Activated T-helper 17 cell treated with anti-CD3 and anti-CD28 coated beads, Interleukin-2, amount 50 U/mL, for 72 hours (primary cell): ENCODE measurements at regions not wholly inside any gene's neighbourhood (a gene's known extent, or its start where the extent isn't known, plus 50 kb on each side); places are given as distances from the start of the nearest gene placed in this dataset.
A peak's percentile ranks its signal among the peaks of the same experiment; 100 is the strongest.

Experiments used
- ATAC-seq: fragments of 150-1000 bp; cut with Tn5 transposase; replicated peaks from 2 replicates; pipeline ENCODE4 v1.10.0; 2021; ENCODE audit warnings: mild to moderate bottlenecking, moderate library complexity
- H3K27ac Mint-ChIP-seq: one replicate; pipeline ENCODE4 v1.8.0; 2022; ENCODE audit warnings: mixed read lengths
- H3K27me3 Mint-ChIP-seq: one replicate; pipeline ENCODE4 v1.8.0; 2022; ENCODE audit warnings: mixed read lengths
- H3K36me3 Mint-ChIP-seq: one replicate; pipeline ENCODE4 v1.8.0; 2022; ENCODE audit warnings: low read depth, mild to moderate bottlenecking, mixed read lengths
- H3K4me1 Mint-ChIP-seq: one replicate; pipeline ENCODE4 v1.8.0; 2022; ENCODE audit warnings: mixed read lengths
- H3K4me3 Mint-ChIP-seq: one replicate; pipeline ENCODE4 v1.8.0; 2022; ENCODE audit warnings: mild to moderate bottlenecking, mixed read lengths
- H3K9me3 Mint-ChIP-seq: one replicate; pipeline ENCODE4 v1.8.0; 2022; ENCODE audit warnings: mixed read lengths

DNA sequence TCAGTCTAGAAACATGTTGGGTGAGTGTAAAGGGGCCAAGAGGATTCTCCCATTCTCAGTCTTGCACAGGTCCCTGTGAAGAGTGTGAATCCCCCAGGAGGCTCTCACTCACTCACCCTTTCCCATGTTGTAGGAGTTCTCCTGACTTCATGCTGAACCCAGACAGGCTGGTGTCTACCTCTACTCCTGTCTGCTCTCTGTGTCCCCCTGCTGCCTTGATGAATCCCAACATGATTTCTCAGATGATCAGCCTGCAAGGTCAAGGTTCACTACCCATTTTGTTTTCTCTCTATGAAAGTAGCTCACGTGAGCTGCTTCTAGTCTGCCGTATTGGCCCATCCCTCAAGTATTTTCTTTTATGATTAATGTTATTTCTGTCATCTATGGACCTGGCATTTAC is 500.6 kb downstream of the ETS1 start:
- ATAC-seq: no peak
- Mint-ChIP-seq H3K4me1 (peaks cover 5% of the 10 kb centered on the region), H3K4me3 (no peak overlapping the region), H3K27me3 (no peaks in the 10 kb centered on the region), H3K36me3 (no peaks in the 10 kb centered on the region), H3K27ac (no peak overlapping the region), H3K9me3 (peaks cover 14% of the 10 kb centered on the region)

DNA sequence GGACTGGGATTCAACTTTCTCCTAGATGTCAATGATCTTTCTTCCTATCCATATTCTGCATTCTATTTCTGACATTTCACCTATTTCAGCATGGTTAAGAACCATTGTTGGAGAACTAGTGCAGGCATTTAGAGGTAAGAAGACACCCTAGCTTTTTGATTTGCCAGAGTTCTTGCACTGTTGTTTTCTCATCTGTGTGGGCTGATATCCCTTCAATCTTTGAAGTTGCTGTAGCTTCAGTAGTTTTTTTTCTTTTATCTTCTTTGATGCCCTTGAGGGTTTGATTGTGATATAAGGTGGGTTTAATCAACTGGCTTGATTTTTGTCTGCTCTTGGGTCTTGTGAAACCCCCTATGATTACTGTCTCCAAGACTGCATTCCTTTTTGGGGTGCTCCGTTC is 502.1 kb downstream of the ETS1 start:
- no peaks in the 10 kb centered on the region for H3K36me3 Mint-ChIP-seq
- H3K4me1 Mint-ChIP-seq: peaks cover 7% of the 10 kb centered on the region
- H3K27ac Mint-ChIP-seq: no peak overlapping the region
- no peaks in the 10 kb centered on the region for H3K27me3 Mint-ChIP-seq
- peaks cover 11% of the 10 kb centered on the region for H3K9me3 Mint-ChIP-seq
- no peak for ATAC-seq
- peak overlapping the region; percentile 35 for H3K4me3 Mint-ChIP-seq

DNA sequence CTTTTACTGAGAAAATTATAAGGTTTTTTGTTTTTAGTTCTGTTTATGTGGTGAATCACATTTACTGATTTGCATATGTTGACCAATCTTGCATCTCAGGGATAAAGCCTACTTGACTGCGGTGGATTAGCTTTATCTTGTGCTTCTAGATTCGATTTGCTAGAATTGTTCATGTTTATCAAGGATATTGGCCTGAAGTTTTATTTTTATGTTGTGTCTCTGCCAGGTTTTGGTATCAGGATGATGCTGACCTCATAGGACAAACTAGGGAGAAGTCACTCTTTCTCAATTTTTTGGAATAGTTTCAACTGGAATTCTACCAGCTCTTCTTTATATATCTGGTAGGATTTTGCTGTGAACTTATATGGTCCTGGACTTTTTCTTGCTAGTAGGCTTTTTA is 504.8 kb downstream of the ETS1 start:
- Mint-ChIP-seq H3K4me3 (no peak overlapping the region), H3K4me1 (peaks cover 10% of the 10 kb centered on the region), H3K36me3 (no peaks in the 10 kb centered on the region), H3K9me3 (peaks cover 4% of the 10 kb centered on the region), H3K27ac (no peak overlapping the region), H3K27me3 (no peaks in the 10 kb centered on the region)
- ATAC-seq: no peak

DNA sequence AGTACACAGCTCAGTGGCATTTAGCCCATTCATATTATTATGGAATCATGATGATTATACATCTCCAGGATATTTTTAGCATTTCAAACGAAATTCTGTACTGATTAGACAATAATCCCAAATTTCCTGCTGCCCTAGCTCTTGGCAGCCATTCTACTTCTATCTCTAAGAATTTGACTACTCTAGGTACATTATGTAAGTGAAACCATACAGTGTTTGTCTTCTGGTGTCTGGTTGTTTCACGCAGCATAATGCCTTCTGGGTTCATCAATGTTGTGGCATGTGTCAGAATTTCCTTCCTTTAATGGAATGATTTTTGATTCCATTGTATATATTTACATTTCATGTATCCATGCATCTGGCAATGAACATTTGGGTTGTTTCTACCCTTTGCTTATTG is 517.7 kb downstream of the ETS1 start:
- H3K9me3 Mint-ChIP-seq: no peaks in the 10 kb centered on the region
- no peak for ATAC-seq
- no peaks in the 10 kb centered on the region for H3K27me3 Mint-ChIP-seq
- no peaks in the 10 kb centered on the region for H3K36me3 Mint-ChIP-seq
- H3K27ac Mint-ChIP-seq: no peak overlapping the region
- no peak overlapping the region for H3K4me3 Mint-ChIP-seq
- no peaks in the 10 kb centered on the region for H3K4me1 Mint-ChIP-seq

DNA sequence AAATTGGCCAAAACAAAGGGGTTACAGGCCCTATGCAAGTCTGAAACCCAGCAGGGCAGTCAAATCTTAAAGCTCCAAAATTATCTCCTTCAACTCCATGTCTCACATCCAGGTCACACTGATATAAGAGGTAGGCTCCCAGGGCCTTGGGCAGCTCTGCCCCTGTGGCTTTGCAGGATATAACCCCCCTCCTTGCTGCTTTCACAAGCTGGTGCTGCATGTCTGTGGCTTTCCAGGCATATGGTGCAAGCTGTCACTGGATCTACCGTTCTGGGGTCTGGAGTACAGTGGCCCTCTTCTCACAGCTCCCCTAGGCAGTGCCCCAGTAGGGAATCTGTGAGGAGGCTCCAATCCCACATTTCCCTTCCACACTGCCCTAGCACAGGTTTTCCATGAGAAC is 519.6 kb downstream of the ETS1 start:
- Mint-ChIP-seq H3K36me3 (no peaks in the 10 kb centered on the region), H3K4me1 (no peaks in the 10 kb centered on the region), H3K27me3 (no peaks in the 10 kb centered on the region), H3K9me3 (no peaks in the 10 kb centered on the region), H3K27ac (no peak overlapping the region), H3K4me3 (no peak overlapping the region)
- no peak for ATAC-seq

DNA sequence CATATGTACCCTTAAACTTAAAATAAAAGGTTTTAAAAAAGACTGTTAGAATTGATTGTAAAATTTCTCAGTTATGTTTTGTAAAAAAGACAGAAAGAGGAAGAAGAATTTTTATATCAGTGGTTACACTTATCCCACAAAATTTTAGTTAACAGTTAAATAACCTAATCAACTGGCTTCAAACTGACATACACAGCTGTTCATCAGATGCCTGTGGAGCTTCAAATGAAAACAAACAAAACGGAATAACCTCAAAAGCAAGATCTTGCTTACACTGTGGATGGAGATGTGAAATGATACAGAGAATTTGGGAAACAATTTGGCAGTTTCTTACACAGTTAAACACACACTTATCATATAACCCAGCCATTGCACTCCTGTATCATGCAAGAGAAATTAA is 521.0 kb downstream of the ETS1 start:
- ATAC-seq: no peak
- H3K27ac Mint-ChIP-seq: no peak overlapping the region
- no peaks in the 10 kb centered on the region for H3K36me3 Mint-ChIP-seq
- H3K27me3 Mint-ChIP-seq: no peaks in the 10 kb centered on the region
- H3K4me3 Mint-ChIP-seq: no peak overlapping the region
- H3K4me1 Mint-ChIP-seq: no peaks in the 10 kb centered on the region
- H3K9me3 Mint-ChIP-seq: no peaks in the 10 kb centered on the region

DNA sequence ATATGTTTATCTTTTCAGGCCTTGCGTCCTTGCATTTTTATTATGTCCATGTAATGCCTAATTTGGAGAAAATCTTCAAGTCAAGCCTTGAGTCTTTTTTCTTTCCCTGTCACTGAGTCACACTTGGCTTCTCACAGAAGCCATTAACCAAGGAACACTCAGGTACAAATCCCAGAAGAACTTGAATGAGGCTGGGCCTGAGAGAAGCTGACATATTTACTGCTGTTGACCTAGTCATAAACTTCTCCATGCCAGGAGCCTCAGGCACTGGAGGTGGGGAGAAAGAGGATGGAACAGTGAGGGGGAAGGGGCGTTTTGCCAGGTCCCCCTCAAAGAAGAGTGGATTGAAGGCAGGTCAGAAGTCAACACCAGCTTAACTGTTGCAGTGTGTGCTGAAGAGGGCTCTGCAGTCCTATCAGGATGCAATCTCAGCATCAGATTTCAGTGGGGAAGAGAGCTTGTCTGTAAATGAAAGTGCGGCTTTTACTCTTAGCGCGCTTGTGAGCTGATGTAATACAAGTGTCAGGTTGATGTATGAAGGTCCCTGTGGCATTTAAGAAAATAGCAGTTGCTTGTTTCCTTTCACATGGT is 526.0 kb downstream of the ETS1 start:
- no peak for ATAC-seq
- H3K4me3 Mint-ChIP-seq: no peak overlapping the region
- H3K9me3 Mint-ChIP-seq: no peaks in the 10 kb centered on the region
- H3K27ac Mint-ChIP-seq: no peak overlapping the region
- no peaks in the 10 kb centered on the region for H3K36me3 Mint-ChIP-seq
- no peaks in the 10 kb centered on the region for H3K27me3 Mint-ChIP-seq
- H3K4me1 Mint-ChIP-seq: peaks cover 7% of the 10 kb centered on the region

DNA sequence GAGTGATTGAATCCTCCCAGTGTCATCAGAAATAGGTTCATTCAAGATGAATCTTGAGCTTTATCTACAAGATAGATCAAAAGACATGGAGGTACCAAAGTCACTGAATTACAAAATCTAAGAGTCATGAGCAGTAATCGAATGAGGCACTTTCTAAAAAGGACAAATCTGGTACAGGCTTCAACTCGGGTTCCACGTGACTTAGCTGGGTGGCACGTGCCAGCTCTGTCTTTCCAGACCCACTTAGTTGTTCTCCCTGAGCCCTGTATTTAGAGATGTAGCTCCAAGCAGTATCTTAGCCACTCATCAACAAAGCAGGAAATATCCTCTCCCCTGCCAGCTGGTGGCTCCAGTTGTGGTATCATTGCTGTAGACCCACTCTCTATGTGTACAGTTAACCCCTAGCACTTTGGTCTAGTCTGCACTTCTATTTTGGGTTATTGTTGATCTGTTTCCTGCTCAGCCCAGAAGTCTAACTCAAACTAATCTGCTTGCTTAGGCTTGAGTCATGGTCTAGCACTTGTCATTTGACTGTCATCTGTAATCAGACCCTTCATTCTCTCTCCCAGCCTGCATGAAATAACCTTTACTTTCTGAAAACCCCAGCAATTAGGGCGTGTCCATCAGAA is 528.7 kb downstream of the ETS1 start:
- Mint-ChIP-seq H3K4me3 (no peak overlapping the region), H3K9me3 (no peaks in the 10 kb centered on the region), H3K4me1 (peaks cover 15% of the 10 kb centered on the region), H3K27ac (no peak overlapping the region), H3K36me3 (no peaks in the 10 kb centered on the region), H3K27me3 (no peaks in the 10 kb centered on the region)
- ATAC-seq: peak; percentile 68

DNA sequence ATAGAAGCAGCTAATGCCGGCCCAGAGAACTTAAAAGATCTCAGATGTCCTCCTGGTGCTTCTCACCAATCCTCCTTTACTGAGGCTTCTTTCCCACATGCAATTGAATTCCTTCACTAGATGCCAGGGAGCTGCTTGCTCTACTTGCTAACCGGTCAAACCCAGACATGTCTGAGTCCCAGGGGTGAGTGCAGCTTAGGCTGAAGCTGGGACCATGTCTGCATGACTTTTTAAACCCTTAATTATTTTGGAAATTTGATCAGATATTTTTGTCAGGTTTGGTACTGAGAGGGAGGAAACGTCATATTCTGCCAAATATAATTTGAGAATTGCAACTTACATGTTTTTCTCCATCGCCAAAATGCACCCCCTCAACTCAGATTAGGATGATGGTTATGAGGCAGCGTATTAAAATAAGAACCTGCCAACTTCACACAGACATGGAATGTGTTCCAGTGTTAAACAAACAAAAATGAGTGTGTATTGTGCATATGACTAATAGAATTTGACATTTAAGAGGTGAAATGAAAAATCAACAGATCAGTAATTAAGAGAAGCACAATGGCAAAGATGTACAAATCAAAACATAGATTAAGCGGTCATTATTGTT is 529.5 kb downstream of the ETS1 start:
- H3K27me3 Mint-ChIP-seq: no peaks in the 10 kb centered on the region

DNA sequence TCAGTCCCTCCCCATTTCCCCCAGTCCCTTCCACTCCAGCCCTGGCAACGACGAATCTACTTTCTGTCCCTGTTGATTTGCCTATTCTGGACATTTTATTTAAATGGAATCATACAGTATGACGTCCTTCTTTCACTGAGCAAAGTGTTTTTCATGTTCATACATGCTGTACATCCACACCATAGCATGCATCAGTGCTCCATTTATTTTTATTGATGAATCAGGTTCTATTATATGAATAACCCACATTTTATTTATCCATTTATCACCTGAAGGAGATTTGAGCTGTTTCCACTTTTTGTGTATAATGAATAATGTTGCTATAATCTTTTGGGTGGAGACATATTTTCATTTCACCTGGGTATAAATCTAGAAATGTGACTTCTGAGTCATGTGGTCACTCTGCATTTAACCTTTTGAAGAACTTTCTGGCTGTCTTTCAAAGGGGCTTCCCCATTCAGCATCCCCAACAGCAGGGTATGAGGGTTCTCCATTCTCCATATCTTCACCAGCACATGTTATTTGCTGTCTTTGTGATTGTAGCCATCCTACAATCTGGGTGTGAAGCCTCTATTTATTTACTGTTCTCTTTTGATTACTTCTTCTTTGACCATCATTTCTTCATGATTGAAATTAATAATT is 531.7 kb downstream of the ETS1 start:
- no peaks in the 10 kb centered on the region for H3K27me3 Mint-ChIP-seq
- no peak for ATAC-seq

More for the DNA sequence above, 529.5 kb downstream of the ETS1 start:
- Mint-ChIP-seq H3K36me3 (no peaks in the 10 kb centered on the region), H3K9me3 (peaks cover 3% of the 10 kb centered on the region), H3K4me3 (no peak overlapping the region), H3K4me1 (peaks cover 23% of the 10 kb centered on the region), H3K27ac (peak overlapping the region; percentile 9)
- no peak for ATAC-seq

DNA sequence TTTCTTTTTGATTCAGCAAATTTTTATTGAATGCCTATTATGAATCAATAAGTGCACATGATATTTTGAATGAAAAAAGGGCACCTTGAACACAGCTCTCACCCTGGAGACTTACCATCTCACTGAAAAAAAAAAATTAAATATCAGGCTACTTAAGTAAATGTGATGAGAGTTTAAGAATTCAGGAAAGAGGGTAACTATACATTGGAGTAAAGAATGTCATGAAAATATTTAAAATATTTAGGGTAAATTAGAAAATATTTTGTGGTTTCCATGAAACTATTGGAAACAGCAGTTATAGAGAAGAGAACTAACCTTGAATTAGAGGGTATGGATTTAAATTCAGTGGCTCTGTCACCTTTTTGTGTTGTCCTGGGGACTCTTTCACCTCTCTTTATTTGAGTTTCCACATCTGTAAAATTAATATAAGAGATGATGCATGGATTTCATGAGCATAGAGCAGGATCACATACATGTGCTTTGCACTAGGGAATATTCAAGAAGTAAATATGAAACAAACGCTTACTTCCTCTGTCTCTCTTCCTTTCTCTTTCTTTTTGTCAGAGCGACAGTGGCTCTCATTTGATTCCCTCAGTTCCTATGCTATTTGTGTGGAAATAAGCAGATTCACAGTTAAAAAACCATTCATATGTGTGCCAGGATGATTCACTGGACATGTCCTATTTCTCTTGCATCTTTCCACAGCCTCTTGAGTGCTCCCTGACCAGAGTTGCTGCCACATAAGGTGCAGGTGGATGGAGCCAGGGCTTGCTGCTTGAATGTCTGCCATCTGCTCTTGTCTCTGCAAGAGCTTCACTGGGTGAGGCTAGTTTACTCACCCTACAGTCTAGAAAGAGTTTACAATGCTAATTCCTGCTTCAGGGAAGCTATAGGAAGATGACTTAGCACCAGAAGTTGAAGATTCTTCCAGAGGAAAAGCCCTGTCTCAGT is 533.1 kb downstream of the ETS1 start:
- H3K27me3 Mint-ChIP-seq: no peaks in the 10 kb centered on the region
- peaks cover 7% of the 10 kb centered on the region for H3K9me3 Mint-ChIP-seq
- H3K4me3 Mint-ChIP-seq: peak overlapping the region; percentile 86
- H3K36me3 Mint-ChIP-seq: no peaks in the 10 kb centered on the region
- H3K4me1 Mint-ChIP-seq: peaks cover 41% of the 10 kb centered on the region
- H3K27ac Mint-ChIP-seq: peak overlapping the region; percentile 94
- peak; percentile 29 for ATAC-seq

More for the DNA sequence above, 531.7 kb downstream of the ETS1 start:
- Mint-ChIP-seq H3K9me3 (peaks cover 7% of the 10 kb centered on the region), H3K27ac (no peak overlapping the region), H3K4me3 (peak overlapping the region; percentile 37), H3K36me3 (no peaks in the 10 kb centered on the region), H3K4me1 (peaks cover 39% of the 10 kb centered on the region)

DNA sequence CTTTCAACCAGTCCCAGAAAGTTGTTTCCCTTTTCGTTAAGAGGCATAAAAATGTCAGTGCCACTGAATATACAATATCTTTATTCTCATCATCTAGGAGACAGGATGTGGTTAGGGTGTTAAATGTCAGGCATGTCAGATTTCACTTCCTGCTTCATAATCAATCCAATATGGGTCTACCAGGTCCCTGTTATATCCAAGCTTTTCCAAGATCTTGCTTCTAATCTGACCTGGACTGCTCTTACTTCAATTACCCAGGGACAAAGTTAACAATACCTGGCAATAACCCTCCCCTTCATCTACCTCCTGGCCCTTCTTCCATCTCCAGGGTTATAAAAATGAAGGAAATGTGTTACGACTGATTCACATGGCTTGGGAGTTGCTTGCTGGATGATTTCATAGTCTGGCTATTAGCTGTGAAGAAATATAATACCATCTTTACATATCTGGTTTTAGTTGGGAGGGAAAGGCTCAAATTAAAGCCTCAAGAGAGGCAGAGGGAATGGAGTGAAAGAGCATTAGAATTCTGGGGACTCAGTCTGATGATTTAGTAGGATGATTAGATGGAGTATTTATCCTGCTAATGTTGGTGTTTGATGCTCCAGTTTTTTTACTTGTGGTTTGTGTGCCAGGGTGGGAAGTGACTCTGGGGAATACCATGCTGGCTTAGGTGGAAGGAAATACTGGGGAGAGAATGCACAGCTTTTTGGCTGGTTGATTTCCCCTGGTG is 534.3 kb downstream of the ETS1 start:
- no peaks in the 10 kb centered on the region for H3K27me3 Mint-ChIP-seq
- ATAC-seq: peak; percentile 65
- H3K27ac Mint-ChIP-seq: peak overlapping the region; percentile 94
- H3K4me3 Mint-ChIP-seq: peak overlapping the region; percentile 86
- H3K4me1 Mint-ChIP-seq: peaks cover 37% of the 10 kb centered on the region
- peaks cover 7% of the 10 kb centered on the region for H3K9me3 Mint-ChIP-seq
- H3K36me3 Mint-ChIP-seq: no peaks in the 10 kb centered on the region

DNA sequence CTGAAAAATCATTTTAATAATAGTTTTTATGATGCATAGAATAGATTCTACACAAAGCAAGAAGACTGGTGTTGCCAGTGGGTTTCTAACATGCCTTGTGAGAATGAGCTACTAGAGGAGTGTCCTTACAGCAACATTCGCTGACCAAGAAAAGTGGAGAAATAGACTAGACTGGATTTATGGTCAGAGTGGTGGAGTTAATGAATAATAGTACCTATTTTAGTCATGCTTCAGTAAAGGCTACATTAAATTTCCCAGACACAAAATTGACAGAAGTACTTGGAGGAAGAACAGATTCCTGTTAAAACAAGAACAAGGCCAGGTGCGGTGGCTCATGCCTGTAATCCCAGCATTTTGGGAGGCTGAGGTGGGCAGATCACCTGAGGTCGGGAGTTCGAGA is 539.2 kb downstream of the ETS1 start:
- Mint-ChIP-seq H3K36me3 (no peaks in the 10 kb centered on the region), H3K27ac (no peak overlapping the region), H3K4me3 (no peak overlapping the region), H3K27me3 (no peaks in the 10 kb centered on the region), H3K4me1 (peaks cover 26% of the 10 kb centered on the region), H3K9me3 (peaks cover 6% of the 10 kb centered on the region)
- ATAC-seq: no peak

DNA sequence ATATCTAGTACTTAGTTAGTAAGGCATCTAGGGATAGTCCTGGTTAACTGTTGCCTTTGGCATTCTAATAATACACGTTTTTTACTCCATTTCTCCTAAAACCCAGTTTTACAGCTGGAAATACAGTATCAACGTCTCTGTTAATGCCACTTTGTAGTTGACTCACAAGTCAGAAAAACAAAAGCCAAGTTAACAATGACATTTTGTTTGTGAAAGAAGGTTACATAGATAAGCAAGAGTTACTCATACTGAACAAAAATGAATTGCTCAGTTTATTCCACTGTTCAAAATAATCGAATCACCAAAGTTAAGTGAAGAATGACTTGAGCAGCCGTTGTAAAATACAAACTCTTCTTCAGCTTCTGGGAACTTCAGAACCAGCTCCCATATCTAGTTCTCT is 540.3 kb downstream of the ETS1 start:
- H3K9me3 Mint-ChIP-seq: no peaks in the 10 kb centered on the region
- H3K36me3 Mint-ChIP-seq: no peaks in the 10 kb centered on the region
- H3K4me3 Mint-ChIP-seq: no peak overlapping the region
- H3K27me3 Mint-ChIP-seq: no peaks in the 10 kb centered on the region
- H3K4me1 Mint-ChIP-seq: peaks cover 24% of the 10 kb centered on the region
- ATAC-seq: peak; percentile 15
- H3K27ac Mint-ChIP-seq: no peak overlapping the region
